ENCODE measurements at regions not wholly inside any gene's neighbourhood (a gene's known extent, or its start where the extent isn't known, plus 50 kb on each side); places are given as distances from the start of the nearest gene placed in this dataset.
A peak's percentile ranks its signal among the peaks of the same experiment; 100 is the strongest.

- FAIRE-seq = no peak
- DNase-seq (ENCODE audit: insufficient read length, low spot score) = no peak
Observed at GRCh38 chr4:115803825-115804224, 690.4 kb upstream of the NDST4 start.

GRCh38 chr4:115790812-115791211, 677.4 kb upstream of the NDST4 start:
- FAIRE-seq = no peak
- no peak for TF ChIP-seq CTCF (IDR thresholded peaks at IDR 0.05; ENCODE audit: insufficient read depth, missing control alignments)
- DNase-seq (ENCODE audit: insufficient read length, low spot score) = no peak

More at GRCh38 chr4:115803825-115804224, 690.4 kb upstream of the NDST4 start:
- TF ChIP-seq CTCF (IDR thresholded peaks at IDR 0.05; ENCODE audit: insufficient read depth, missing control alignments) = no peak

GRCh38 chr4:115781528-115782146, 668.2 kb upstream of the NDST4 start:
- FAIRE-seq (no peak), DNase-seq (ENCODE audit: insufficient read length, low spot score) (no peak)
- no peak for TF ChIP-seq CTCF (IDR thresholded peaks at IDR 0.05; ENCODE audit: insufficient read depth, missing control alignments)

GRCh38 chr4:115780835-115781234, 667.4 kb upstream of the NDST4 start:
- no peak for FAIRE-seq
- TF ChIP-seq CTCF (IDR thresholded peaks at IDR 0.05; ENCODE audit: insufficient read depth, missing control alignments) = no peak

GRCh38 chr4:115780268-115780667, 666.8 kb upstream of the NDST4 start:
- FAIRE-seq = no peak
- peak; percentile 6 for TF ChIP-seq CTCF (IDR thresholded peaks at IDR 0.05; ENCODE audit: insufficient read depth, missing control alignments)
- no peak for DNase-seq (ENCODE audit: insufficient read length, low spot score)

More at GRCh38 chr4:115780835-115781234, 667.4 kb upstream of the NDST4 start:
- DNase-seq (ENCODE audit: insufficient read length, low spot score) = no peak

- FAIRE-seq = no peak
Observed at GRCh38 chr4:115770046-115770543, 656.7 kb upstream of the NDST4 start.

More at GRCh38 chr4:115770046-115770543, 656.7 kb upstream of the NDST4 start:
- DNase-seq (ENCODE audit: insufficient read length, low spot score) = no peak
- no peak for TF ChIP-seq CTCF (IDR thresholded peaks at IDR 0.05; ENCODE audit: insufficient read depth, missing control alignments)
